Endothelial cell (in vitro differentiated cells): ENCODE measurements at regions not wholly inside any gene's neighbourhood (a gene's known extent, or its start where the extent isn't known, plus 50 kb on each side); places are given as distances from the start of the nearest gene placed in this dataset.

ENCODE experiments used
- DNase-seq: peaks from one replicate; pipeline ENCODE4 v3.0.0; 2021; ENCODE audit warnings: low spot score
- H3K27ac Mint-ChIP-seq: one replicate; pipeline ENCODE4 v1.8.0; 2021; ENCODE audit warnings: mixed read lengths, inconsistent platforms; ENCODE audit not compliant: unreplicated experiment
- H3K27me3 Mint-ChIP-seq: one replicate; pipeline ENCODE4 v1.8.0; 2021; ENCODE audit warnings: mild to moderate bottlenecking, moderate library complexity, mixed read lengths, inconsistent platforms; ENCODE audit not compliant: unreplicated experiment
- H3K36me3 Mint-ChIP-seq: one replicate; pipeline ENCODE4 v1.8.0; 2021; ENCODE audit warnings: mild to moderate bottlenecking, low read depth, mixed read lengths, inconsistent platforms; ENCODE audit not compliant: unreplicated experiment
- H3K4me1 Mint-ChIP-seq: one replicate; pipeline ENCODE4 v1.8.0; 2021; ENCODE audit warnings: mild to moderate bottlenecking, mixed read lengths, inconsistent platforms; ENCODE audit not compliant: unreplicated experiment
- H3K4me3 Mint-ChIP-seq: one replicate; pipeline ENCODE4 v1.8.0; 2021; ENCODE audit warnings: mild to moderate bottlenecking, mixed read lengths, inconsistent platforms; ENCODE audit not compliant: unreplicated experiment
- H3K9me3 Mint-ChIP-seq: one replicate; pipeline ENCODE4 v1.8.0; 2021; ENCODE audit warnings: mixed read lengths, inconsistent platforms; ENCODE audit not compliant: unreplicated experiment
- TF ChIP-seq, protein P1 (sequence below): fragments of 200-600 bp; sonication (generic); IDR thresholded peaks from one replicate; pipeline ENCODE4 v1.5.0; 2021; ENCODE audit warnings: antibody characterized with exemption; ENCODE audit not compliant: unreplicated experiment

DNA sequence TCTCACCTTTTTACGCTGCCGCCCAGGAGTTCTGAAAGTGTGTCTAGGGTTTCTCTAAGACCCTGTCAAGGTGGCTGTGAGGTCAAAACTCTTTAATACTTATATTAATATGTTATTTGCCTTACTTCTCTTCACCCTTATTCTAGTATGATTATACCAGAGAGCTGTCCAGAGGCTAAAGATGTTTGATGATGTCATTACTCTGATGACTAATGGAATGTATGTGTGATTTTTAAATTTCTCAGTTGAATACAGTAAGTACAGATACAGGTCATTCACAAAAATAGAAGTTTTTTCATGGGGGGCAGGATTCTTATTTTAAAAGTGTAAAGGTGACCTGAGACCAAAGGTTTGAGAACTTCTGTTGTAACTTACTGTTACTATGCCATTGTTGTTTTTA is 150.6 kb upstream of the FOXP2 start:
- peaks cover 2% of the 10 kb centered on the region for H3K27me3 Mint-ChIP-seq
- H3K27ac Mint-ChIP-seq, result peak overlapping the region; percentile 81
- no peak for DNase-seq
- TF ChIP-seq, protein P1, sequence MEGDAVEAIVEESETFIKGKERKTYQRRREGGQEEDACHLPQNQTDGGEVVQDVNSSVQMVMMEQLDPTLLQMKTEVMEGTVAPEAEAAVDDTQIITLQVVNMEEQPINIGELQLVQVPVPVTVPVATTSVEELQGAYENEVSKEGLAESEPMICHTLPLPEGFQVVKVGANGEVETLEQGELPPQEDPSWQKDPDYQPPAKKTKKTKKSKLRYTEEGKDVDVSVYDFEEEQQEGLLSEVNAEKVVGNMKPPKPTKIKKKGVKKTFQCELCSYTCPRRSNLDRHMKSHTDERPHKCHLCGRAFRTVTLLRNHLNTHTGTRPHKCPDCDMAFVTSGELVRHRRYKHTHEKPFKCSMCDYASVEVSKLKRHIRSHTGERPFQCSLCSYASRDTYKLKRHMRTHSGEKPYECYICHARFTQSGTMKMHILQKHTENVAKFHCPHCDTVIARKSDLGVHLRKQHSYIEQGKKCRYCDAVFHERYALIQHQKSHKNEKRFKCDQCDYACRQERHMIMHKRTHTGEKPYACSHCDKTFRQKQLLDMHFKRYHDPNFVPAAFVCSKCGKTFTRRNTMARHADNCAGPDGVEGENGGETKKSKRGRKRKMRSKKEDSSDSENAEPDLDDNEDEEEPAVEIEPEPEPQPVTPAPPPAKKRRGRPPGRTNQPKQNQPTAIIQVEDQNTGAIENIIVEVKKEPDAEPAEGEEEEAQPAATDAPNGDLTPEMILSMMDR, result no peak
- no peak overlapping the region for H3K4me3 Mint-ChIP-seq
- H3K9me3 Mint-ChIP-seq, result no peaks in the 10 kb centered on the region
- peaks cover 7% of the 10 kb centered on the region for H3K4me1 Mint-ChIP-seq
- no peaks in the 10 kb centered on the region for H3K36me3 Mint-ChIP-seq

DNA sequence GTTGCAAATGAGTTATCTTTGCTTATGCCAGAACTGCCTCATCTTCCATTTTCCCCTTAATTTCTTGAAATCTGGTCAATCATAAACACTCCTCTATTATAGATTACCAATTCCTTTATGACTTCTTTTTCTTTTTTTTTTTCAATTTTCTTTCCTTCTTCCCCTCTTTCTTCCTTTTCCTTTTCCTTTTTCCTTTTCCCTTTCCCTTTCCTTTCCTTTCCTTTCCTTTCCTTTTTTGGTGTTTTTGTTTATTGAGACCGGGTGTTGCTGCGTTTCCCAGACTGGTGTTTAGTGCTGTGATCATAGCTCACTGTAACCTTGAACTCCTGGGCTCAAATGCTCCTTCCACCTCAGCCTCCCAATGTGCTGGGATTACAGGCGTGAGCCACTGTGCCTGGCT is 151.4 kb upstream of the FOXP2 start:
- H3K36me3 Mint-ChIP-seq, result no peaks in the 10 kb centered on the region
- no peak for DNase-seq
- peak overlapping the region; percentile 91 for H3K27ac Mint-ChIP-seq
- H3K4me3 Mint-ChIP-seq, result no peak overlapping the region
- TF ChIP-seq, protein P1, result no peak
- peaks cover 7% of the 10 kb centered on the region for H3K4me1 Mint-ChIP-seq
- H3K27me3 Mint-ChIP-seq, result peaks cover 2% of the 10 kb centered on the region
- H3K9me3 Mint-ChIP-seq, result no peaks in the 10 kb centered on the region

DNA sequence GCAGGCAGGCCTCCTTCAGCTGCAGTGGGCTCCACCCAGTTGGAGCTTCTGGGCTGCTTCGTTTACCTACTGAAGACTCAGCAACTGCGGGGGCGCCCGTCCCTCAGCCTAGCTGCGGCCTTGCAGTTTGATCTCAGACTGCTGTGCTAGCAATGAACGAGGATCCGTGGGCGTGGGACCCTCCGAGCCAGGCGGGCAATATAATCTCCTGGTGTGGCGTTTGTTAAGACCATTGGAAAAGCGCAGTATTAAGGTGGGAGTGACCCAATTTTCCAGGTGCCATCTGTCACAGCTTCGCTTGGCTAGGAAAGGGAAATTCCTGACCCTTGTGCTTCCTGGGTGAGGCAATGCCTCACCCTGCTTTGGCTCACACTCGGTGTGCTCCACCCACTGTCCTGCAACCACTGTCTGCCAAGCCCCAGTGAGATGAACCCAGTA is 159.2 kb upstream of the FOXP2 start:
- Mint-ChIP-seq H3K27ac (no peak overlapping the region), H3K27me3 (no peaks in the 10 kb centered on the region), H3K4me3 (no peak overlapping the region), H3K9me3 (no peaks in the 10 kb centered on the region), H3K36me3 (peaks cover under 1% of the 10 kb centered on the region), H3K4me1 (no peaks in the 10 kb centered on the region)
- DNase-seq, result no peak
- TF ChIP-seq, protein P1, result no peak

DNA sequence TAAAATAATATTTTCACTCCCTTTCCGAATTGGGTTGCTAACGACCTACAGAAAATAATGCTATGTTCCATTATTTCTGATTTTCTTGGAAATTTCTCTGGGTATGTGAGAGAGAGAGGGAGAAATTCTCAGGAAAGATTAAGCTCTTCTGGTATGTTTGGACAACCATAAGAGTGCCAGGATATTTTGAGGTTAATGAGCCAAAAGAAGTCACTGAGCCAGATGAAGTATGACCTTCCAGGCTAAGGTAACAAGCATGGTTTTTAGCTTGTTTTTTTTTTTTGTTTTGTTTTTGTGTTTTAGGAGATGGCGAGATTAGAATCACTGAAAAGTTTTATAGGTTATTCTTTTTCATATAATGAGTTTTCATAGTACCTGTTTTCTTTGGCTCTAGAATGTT is 171.0 kb upstream of the FOXP2 start:
- no peak for DNase-seq

DNA sequence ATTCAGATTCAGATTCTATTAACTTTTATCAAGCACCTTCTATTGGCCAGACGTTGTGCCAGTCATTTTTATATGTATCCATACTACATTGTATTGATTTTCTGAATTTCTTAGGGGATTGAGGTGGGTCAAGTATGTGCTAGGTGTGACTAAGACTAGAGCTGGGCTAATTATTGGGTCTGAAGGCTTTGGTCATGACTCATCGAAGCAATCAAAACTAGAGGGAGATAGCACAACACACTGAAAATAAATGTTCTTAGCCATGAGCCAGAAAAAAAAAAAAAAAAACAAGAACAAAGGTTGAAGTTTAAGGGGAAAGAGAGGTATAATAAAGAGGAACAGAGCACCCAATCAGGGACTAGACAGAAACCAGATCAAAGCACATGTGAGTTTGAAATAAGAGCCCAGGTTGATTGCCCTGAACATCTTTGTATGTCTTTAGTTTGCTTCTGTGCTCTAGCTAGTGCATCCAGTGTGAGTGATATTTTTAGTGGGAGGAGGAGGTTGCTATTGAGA is 171.6 kb upstream of the FOXP2 start:
- Mint-ChIP-seq H3K4me1 (no peaks in the 10 kb centered on the region), H3K27me3 (no peaks in the 10 kb centered on the region), H3K36me3 (no peaks in the 10 kb centered on the region), H3K9me3 (no peaks in the 10 kb centered on the region), H3K4me3 (no peak overlapping the region), H3K27ac (no peak overlapping the region)
- DNase-seq, result no peak
- TF ChIP-seq, protein P1, result no peak

More for the DNA sequence above, 171.0 kb upstream of the FOXP2 start:
- H3K4me1 Mint-ChIP-seq, result no peaks in the 10 kb centered on the region
- TF ChIP-seq, protein P1, result no peak
- H3K9me3 Mint-ChIP-seq, result no peaks in the 10 kb centered on the region
- no peaks in the 10 kb centered on the region for H3K27me3 Mint-ChIP-seq
- no peaks in the 10 kb centered on the region for H3K36me3 Mint-ChIP-seq
- no peak overlapping the region for H3K4me3 Mint-ChIP-seq
- H3K27ac Mint-ChIP-seq, result no peak overlapping the region
